ENCODE measurements at regions not wholly inside any gene's neighbourhood (a gene's known extent, or its start where the extent isn't known, plus 50 kb on each side); places are given as distances from the start of the nearest gene placed in this dataset.
"Not testable (repeated sequence)": the region's sequence is repeated elsewhere in the genome, so short reads cannot be mapped to it uniquely, and the experiment has no call there.

DNA sequence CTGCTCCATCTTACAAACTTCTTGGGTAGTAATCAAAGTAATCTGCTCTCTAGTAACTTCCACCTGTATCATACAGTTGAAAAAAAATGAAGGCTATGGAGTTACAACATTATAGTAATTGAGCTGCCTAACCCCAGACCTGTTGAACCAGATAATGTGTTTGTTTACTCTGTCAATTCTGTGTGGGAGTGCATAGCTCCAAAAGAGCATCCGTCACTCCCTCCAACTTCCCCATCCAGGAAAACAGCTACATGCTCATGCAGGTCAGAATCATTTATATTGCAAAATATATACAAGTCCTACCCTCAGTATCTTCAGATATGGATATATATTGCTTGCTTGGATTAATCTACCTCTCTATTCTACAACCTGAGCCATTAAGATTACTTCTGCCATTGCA is 244.0 kb upstream of the ANO5 start:
- H3K27me3 Mint-ChIP-seq = no peaks in the 10 kb centered on the region
- no peak overlapping the region for H3K27ac Mint-ChIP-seq
- peaks cover 4% of the 10 kb centered on the region for H3K9me3 Mint-ChIP-seq
- H3K4me1 Mint-ChIP-seq = no peaks in the 10 kb centered on the region
- ATAC-seq (ENCODE audit: low read depth) = no peak
- no peaks in the 10 kb centered on the region for H3K36me3 Mint-ChIP-seq
- no peak overlapping the region for H3K4me3 Mint-ChIP-seq
- no peak for DNase-seq (ENCODE audit: low spot score in 2 of 2)

DNA sequence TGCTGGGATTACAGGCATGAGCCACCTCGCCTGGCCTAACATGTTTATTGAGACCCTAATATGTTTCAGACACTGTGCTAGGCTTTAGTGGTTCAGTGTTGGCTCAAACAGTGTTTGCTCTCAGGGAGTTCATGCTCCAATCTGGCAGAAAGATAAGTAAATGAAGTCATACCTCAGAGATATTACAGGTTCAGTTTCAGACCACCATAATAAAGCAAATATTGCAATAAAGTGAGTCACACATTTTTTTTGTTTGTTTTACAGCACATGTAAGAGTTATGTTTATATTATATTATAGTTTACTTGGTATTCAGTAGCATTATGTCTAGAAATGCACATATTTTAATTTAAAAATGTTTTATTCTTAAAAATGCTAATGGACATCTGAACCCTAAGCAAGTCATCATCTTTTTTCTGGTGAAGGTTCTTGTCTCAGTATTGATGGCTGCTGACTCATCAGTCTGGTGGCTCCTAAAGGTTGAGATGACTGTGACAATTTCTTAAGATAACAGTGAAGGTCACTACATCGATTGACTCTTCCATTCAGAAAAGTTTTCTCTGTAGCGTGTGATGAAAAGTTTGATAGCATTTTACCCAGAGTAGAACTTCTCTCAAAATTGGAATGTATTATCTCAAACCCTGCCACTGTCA is 243.0 kb upstream of the ANO5 start:
- H3K9me3 Mint-ChIP-seq = peaks cover 10% of the 10 kb centered on the region
- H3K27me3 Mint-ChIP-seq = no peaks in the 10 kb centered on the region
- no peak overlapping the region for H3K27ac Mint-ChIP-seq
- no peaks in the 10 kb centered on the region for H3K36me3 Mint-ChIP-seq
- DNase-seq (ENCODE audit: low spot score in 2 of 2) (no peak), ATAC-seq (ENCODE audit: low read depth) (no peak)
- H3K4me1 Mint-ChIP-seq = no peaks in the 10 kb centered on the region
- no peak overlapping the region for H3K4me3 Mint-ChIP-seq

DNA sequence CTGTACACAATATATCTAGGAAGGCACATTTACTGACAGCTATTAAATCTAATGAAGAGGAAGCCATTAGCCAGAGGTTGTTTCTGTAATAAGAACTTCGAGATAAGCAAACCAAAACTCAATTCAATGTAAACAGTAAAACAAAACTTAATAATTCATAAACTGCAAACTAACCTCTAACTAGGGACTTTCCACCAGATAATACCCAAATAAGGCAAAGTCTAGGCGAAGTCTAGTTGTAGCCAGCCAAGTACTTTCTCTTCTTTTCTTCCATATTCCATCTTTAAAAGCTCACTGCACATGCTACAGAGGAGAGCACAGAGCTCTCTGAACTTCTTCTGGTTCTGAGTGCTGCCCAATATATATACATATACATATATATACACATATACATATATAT is 229.9 kb upstream of the ANO5 start:
- peaks cover 11% of the 10 kb centered on the region for H3K9me3 Mint-ChIP-seq
- no peak overlapping the region for H3K27ac Mint-ChIP-seq
- no peak overlapping the region for H3K4me3 Mint-ChIP-seq
- no peaks in the 10 kb centered on the region for H3K36me3 Mint-ChIP-seq
- no peaks in the 10 kb centered on the region for H3K27me3 Mint-ChIP-seq
- no peaks in the 10 kb centered on the region for H3K4me1 Mint-ChIP-seq
- no peak for ATAC-seq (ENCODE audit: low read depth)
- no peak for DNase-seq (ENCODE audit: low spot score in 2 of 2)

DNA sequence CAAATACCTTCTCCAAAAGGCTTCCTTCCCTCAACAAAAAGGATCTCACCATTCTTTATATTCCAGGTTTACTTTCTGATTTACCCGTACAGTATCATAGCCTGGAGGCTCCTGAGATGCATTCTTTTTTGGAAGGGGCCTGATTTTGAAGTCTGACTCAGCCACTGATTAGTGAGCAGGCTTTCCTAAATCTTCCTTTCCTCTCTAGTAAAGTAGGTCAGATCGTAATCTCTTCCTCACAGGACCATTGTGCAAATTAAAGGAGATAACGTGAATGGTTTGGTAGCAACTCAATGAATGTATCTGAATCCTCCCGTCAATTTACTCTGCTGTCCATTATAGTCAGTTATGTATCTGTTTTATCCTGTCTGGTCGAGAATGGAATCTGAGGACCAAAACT is 227.7 kb upstream of the ANO5 start:
- Mint-ChIP-seq H3K4me1 (no peaks in the 10 kb centered on the region), H3K4me3 (no peak overlapping the region), H3K27ac (no peak overlapping the region), H3K9me3 (peaks cover 8% of the 10 kb centered on the region), H3K27me3 (no peaks in the 10 kb centered on the region), H3K36me3 (no peaks in the 10 kb centered on the region)
- no peak for DNase-seq (ENCODE audit: low spot score in 2 of 2)
- ATAC-seq (ENCODE audit: low read depth) = no peak

DNA sequence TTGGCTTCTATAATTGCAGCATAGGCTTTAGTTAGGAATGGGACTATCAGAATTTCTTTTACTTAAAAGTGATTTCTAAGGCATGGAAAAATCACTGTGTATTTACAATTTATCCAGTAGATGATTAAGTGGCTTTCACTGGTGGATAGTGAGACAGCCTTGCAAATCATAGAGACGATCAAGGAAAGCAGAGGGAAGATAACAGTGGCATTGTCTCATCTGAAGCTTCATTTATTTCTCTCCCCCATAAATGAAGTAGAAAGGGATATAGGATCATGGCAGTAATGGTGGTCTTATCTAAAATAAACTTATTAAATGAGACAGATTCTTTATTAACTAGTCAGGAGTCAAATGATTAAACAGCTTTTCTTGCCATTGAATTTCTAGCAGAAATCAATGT is 224.2 kb upstream of the ANO5 start:
- no peak for ATAC-seq (ENCODE audit: low read depth)
- H3K9me3 Mint-ChIP-seq = peaks cover 14% of the 10 kb centered on the region
- no peaks in the 10 kb centered on the region for H3K4me1 Mint-ChIP-seq

DNA sequence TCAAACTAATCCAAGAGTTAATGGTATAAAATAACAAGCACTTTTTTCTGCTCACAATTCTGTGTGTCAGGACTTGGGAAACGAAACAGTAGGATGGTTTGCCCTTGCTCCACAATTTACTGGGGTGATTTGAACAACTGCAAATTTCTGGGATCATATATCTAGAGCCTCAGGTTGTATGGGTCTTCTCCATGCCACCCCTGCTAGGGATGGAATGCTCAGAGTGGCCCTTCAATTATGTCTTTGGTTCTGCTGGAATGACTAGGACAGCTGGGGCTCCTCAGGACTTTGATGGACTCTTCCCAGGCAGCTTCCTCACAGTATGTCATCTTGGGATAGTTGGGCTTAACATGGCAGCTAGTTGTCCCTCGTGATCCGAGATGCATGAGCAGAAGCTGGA is 223.0 kb upstream of the ANO5 start:
- no peak overlapping the region for H3K4me3 Mint-ChIP-seq

More for the DNA sequence above, 224.2 kb upstream of the ANO5 start:
- no peak for DNase-seq (ENCODE audit: low spot score in 2 of 2)
- Mint-ChIP-seq H3K27me3 (no peaks in the 10 kb centered on the region), H3K4me3 (no peak overlapping the region), H3K36me3 (no peaks in the 10 kb centered on the region), H3K27ac (no peak overlapping the region)

DNA sequence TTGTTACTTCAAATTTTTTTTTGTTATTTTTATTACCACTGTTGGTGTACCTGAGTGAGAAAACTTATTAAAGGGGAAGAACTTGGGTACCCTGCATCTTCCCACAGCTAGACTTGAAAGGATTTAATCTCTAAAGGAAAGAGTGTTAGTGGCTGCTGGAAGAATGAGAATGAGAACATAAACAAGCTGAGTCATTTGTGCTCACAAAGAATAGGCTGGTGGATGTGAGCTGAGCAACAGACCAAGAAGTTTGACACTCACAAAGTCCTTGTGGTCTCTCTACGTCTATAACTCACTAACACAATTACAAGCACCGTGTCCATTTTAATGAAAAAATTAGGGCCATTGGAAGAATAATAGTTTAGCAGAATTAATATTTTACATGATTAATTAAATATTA is 217.6 kb upstream of the ANO5 start:
- peaks cover 10% of the 10 kb centered on the region for H3K9me3 Mint-ChIP-seq
- no peak overlapping the region for H3K27ac Mint-ChIP-seq

More for the DNA sequence above, 223.0 kb upstream of the ANO5 start:
- DNase-seq (ENCODE audit: low spot score in 2 of 2) (no peak), ATAC-seq (ENCODE audit: low read depth) (no peak)
- Mint-ChIP-seq H3K36me3 (no peaks in the 10 kb centered on the region), H3K9me3 (peaks cover 15% of the 10 kb centered on the region), H3K27me3 (no peaks in the 10 kb centered on the region), H3K27ac (no peak overlapping the region), H3K4me1 (no peaks in the 10 kb centered on the region)

DNA sequence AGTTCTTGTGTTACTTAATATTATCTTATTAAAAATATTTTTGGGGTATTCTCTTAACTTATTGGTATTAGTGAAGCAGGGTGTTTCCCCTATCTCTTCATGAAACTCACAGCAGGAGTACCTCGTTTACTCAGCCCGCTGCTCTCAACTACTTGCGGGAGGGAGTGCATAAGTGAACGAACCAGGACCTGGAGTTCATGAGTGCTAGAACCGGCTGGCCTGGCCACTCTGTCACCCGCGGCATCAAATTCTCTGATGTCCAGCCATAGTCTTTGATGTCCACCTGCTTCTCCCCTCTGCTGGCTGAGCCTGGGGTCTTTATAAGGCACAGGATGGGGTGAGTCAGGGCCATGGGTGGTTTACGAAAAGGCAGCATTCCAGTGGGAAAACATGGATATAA is 216.7 kb upstream of the ANO5 start:
- Mint-ChIP-seq H3K4me1 (no peaks in the 10 kb centered on the region), H3K27me3 (no peaks in the 10 kb centered on the region), H3K27ac (no peak overlapping the region), H3K9me3 (peaks cover 8% of the 10 kb centered on the region), H3K4me3 (no peak overlapping the region), H3K36me3 (no peaks in the 10 kb centered on the region)
- ATAC-seq (ENCODE audit: low read depth) (no peak), DNase-seq (ENCODE audit: low spot score in 2 of 2) (no peak)

More for the DNA sequence above, 217.6 kb upstream of the ANO5 start:
- ATAC-seq (ENCODE audit: low read depth) = no peak
- no peak for DNase-seq (ENCODE audit: low spot score in 2 of 2)
- Mint-ChIP-seq H3K27me3 (no peaks in the 10 kb centered on the region), H3K36me3 (no peaks in the 10 kb centered on the region), H3K4me1 (no peaks in the 10 kb centered on the region), H3K4me3 (no peak overlapping the region)

DNA sequence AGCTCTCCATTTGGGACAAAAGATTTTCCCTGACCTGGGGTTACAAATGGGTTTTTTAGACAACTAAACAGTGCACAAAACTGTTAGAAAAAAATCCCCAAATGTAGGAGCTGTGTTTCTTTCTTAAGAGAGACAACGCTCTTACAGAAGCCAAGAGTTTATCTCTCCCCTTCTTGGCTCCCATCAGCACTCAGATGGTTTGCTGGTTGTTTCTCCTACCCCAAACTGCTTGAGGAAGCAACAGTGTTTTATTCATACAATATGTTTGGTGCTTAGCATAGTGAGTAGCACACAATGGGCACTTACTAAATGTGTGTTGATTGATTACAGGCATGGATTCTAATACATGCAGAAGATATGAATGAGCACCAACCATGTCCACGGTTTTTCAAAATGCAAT is 209.5 kb upstream of the ANO5 start:
- H3K4me3 Mint-ChIP-seq = no peak overlapping the region
- H3K36me3 Mint-ChIP-seq = no peaks in the 10 kb centered on the region
- no peaks in the 10 kb centered on the region for H3K4me1 Mint-ChIP-seq
- H3K9me3 Mint-ChIP-seq = no peaks in the 10 kb centered on the region
- no peak for ATAC-seq (ENCODE audit: low read depth)
- DNase-seq (ENCODE audit: low spot score in 2 of 2) = no peak
- no peaks in the 10 kb centered on the region for H3K27me3 Mint-ChIP-seq
- no peak overlapping the region for H3K27ac Mint-ChIP-seq

DNA sequence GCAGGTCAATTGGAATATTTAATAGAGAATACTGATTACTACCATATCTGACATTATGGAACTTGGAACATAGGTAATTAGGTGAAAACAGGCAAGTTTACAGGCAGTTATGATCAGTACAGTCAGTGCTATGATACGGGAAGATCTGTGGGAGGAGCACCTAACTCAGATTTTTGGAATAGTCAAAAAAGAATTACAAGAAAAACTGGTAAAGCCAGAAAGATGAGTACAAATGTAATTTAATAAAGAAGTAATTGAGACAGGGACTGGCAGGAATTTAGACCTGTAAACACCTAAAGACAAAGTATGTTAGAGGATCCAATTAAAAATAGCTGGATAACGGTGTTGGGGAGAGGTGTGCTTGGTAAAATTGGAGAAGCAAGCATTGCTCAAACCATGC is 206.5 kb upstream of the ANO5 start:
- no peak overlapping the region for H3K4me3 Mint-ChIP-seq
- peaks cover 1% of the 10 kb centered on the region for H3K9me3 Mint-ChIP-seq
- H3K36me3 Mint-ChIP-seq = no peaks in the 10 kb centered on the region
- H3K27me3 Mint-ChIP-seq = no peaks in the 10 kb centered on the region
- H3K27ac Mint-ChIP-seq = no peak overlapping the region
- no peaks in the 10 kb centered on the region for H3K4me1 Mint-ChIP-seq
- no peak for DNase-seq (ENCODE audit: low spot score in 2 of 2)
- no peak for ATAC-seq (ENCODE audit: low read depth)

DNA sequence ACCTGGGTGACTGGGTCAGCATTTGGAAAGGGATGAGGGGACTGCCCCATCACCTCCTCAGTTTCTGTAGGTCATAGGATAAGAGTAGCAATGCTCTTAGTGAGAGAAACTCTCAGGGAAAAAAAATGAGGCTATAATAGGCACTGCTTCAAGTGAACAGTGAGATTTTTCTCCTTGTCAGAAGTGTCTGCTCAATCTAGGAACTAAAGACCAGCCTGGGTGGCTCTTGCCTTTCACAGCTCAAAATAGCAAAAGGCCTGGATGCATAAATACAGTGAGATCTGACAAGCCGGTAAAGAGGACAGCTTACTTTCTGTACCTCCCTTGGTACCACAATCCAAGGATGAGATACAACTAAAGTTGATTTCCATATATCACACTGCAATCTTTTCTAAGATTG is 205.6 kb upstream of the ANO5 start:
- no peak for ATAC-seq (ENCODE audit: low read depth)
- no peaks in the 10 kb centered on the region for H3K27me3 Mint-ChIP-seq
- H3K4me3 Mint-ChIP-seq = no peak overlapping the region
- H3K36me3 Mint-ChIP-seq = no peaks in the 10 kb centered on the region
- H3K9me3 Mint-ChIP-seq = peaks cover 1% of the 10 kb centered on the region
- no peak for DNase-seq (ENCODE audit: low spot score in 2 of 2)
- H3K4me1 Mint-ChIP-seq = no peaks in the 10 kb centered on the region
- H3K27ac Mint-ChIP-seq = no peak overlapping the region

DNA sequence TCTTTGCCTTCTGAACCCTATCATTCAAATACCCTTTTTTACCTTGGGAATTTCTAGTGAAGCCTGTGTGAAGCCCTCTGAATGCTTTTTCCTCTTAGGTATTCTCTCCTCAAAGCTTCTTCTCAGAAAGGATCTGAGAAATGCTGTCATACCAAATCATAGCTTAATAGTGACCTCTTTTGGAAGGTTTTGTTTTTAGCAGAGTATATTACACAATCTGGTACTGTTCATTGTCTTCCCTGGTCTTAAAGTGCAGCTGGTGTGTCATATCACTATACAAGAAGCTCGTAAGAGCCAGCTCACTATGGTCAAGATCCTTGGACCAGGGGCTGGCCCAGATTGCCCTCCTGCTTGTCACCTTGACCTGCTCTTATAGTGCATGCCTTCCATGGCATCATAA is 204.4 kb upstream of the ANO5 start:
- Mint-ChIP-seq H3K36me3 (no peaks in the 10 kb centered on the region), H3K27me3 (no peaks in the 10 kb centered on the region), H3K4me3 (no peak overlapping the region), H3K27ac (no peak overlapping the region), H3K4me1 (no peaks in the 10 kb centered on the region), H3K9me3 (peaks cover 1% of the 10 kb centered on the region)
- DNase-seq (ENCODE audit: low spot score in 2 of 2) (no peak), ATAC-seq (ENCODE audit: low read depth) (no peak)

DNA sequence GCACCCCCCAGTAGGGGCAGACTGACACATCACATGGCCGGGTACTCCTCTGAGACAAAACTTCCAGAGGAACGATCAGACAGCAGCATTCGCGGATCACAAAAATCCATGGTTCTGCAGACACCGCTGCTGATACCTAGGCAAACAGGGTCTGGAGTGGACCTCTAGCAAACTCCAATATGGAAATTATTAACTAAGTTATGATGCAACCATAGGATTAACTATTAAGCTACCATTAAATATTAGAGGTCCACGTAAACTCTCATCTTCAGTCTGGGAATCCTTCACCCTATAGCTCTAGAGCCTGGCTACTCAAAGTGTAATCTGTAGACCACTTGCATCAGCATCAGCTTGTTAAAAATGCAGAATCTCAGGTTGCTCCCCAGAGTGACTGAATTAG is 191.1 kb upstream of the ANO5 start:
- H3K27me3 Mint-ChIP-seq; H3K36me3 Mint-ChIP-seq; H3K4me3 Mint-ChIP-seq; H3K27ac Mint-ChIP-seq; ATAC-seq (ENCODE audit: low read depth); DNase-seq (ENCODE audit: low spot score in 2 of 2); H3K9me3 Mint-ChIP-seq; H3K4me1 Mint-ChIP-seq: not testable (repeated sequence)

DNA sequence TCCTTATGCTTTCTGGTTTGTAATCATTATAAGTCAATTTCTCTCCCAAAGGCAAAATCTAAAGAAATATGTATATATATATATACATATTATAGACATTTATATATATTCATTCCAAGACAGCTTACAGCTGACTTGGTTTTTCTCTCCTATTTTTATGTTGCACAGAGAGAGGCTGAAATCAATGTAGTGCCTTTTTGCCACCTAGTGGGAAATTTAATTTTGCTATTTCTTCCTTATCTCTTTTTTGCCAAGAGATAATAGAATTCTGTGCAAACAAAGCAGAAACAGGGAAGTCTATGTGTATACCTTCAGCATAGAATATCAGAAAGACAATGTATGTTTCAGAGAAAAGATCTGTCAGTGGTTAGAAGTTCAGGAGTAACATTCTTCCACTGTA is 186.0 kb upstream of the ANO5 start:
- ATAC-seq (ENCODE audit: low read depth) (no peak), DNase-seq (ENCODE audit: low spot score in 2 of 2) (no peak)
- no peaks in the 10 kb centered on the region for H3K27me3 Mint-ChIP-seq
- no peak overlapping the region for H3K27ac Mint-ChIP-seq
- H3K4me3 Mint-ChIP-seq = no peak overlapping the region
- H3K4me1 Mint-ChIP-seq = no peaks in the 10 kb centered on the region
- H3K9me3 Mint-ChIP-seq = peaks cover 5% of the 10 kb centered on the region
- no peaks in the 10 kb centered on the region for H3K36me3 Mint-ChIP-seq

DNA sequence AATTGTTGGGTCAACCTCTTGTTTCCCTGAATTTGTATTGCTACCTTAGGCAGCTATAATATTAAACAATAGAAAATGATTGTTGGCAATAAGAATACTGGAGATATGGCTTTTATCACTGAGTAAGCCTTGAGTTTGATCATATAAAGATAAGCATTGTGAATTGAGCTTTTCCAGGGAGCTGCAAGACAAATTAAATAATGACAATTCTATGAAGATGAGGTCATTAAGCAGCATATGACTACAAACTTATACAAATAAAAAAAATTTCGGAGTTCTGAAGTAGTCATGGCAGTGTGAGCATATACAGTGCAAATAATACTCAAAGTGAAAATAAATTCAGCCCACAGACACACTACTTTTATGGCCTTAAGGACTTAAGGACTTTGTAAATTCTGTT is 161.1 kb upstream of the ANO5 start:
- H3K4me1 Mint-ChIP-seq = no peaks in the 10 kb centered on the region
- no peak for ATAC-seq (ENCODE audit: low read depth)
- no peak for DNase-seq (ENCODE audit: low spot score in 2 of 2)
- H3K9me3 Mint-ChIP-seq = peaks cover 9% of the 10 kb centered on the region
- H3K36me3 Mint-ChIP-seq = no peaks in the 10 kb centered on the region
- no peak overlapping the region for H3K27ac Mint-ChIP-seq
- H3K4me3 Mint-ChIP-seq = no peak overlapping the region
- H3K27me3 Mint-ChIP-seq = no peaks in the 10 kb centered on the region
